Loucy (cell line): ENCODE measurements at regions not wholly inside any gene's neighbourhood (a gene's known extent, or its start where the extent isn't known, plus 50 kb on each side); places are given as distances from the start of the nearest gene placed in this dataset.

ENCODE experiments used
- CTCF ChIP-seq: fragments of 200-600 bp; sonication (generic); conservative IDR thresholded peaks from 2 replicates; pipeline ENCODE4 v1.5.1; 2014; ENCODE audit warnings: mild to moderate bottlenecking, antibody characterized with exemption, low read length
- EZH2phosphoT487 ChIP-seq: fragments of 200-600 bp; IDR thresholded peaks from 2 replicates; pipeline ENCODE4 v1.6.1; 2018; ENCODE audit warnings: antibody characterized with exemption, mild to moderate bottlenecking, moderate library complexity, borderline replicate concordance

GRCh38 chrX:80206647-80207046 lies 192.1 kb downstream of the TBX22 start:
- TF ChIP-seq CTCF = no peak
- no peak for TF ChIP-seq EZH2phosphoT487
